ENCODE measurements at regions not wholly inside any gene's neighbourhood (a gene's known extent, or its start where the extent isn't known, plus 50 kb on each side); places are given as distances from the start of the nearest gene placed in this dataset.
"Not testable (repeated sequence)": the region's sequence is repeated elsewhere in the genome, so short reads cannot be mapped to it uniquely, and the experiment has no call there.

DNA sequence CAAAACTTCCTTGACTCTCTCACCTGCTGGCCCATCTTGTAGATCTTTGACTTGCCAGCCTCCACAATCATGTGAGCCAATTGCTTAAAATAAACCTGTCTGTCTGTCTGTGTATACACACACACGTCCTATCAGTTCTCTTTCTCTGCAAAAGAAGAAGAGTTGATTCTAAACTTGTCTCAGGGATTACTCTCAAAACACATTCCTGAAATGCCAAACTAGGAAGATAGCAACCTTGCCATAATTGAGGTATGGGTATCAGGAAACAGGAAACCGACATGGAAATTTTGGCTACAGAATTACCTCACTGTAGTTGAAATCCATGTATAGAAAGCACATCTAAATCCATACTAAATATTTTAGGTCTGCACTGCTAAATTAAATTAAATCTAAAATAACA, 483.4 kb downstream of the PLK2 start:
- Histone ChIP-seq H3K36me3 (ENCODE audit: control insufficient read depth, insufficient read depth, low read length) (no peaks in the 10 kb centered on the region), H3K4me1 (ENCODE audit: control insufficient read depth, insufficient read depth, low read length) (no peaks in the 10 kb centered on the region), H3K9me3 (ENCODE audit: control insufficient read depth, insufficient read depth, low read length) (no peaks in the 10 kb centered on the region), H3K4me3 (ENCODE audit: low read length) (no peak overlapping the region), H3K27me3 (ENCODE audit: control insufficient read depth, insufficient read depth, low read length) (no peaks in the 10 kb centered on the region), H3K27ac (ENCODE audit: low read length) (no peak overlapping the region)
- H3K4me1 Mint-ChIP-seq: no peaks in the 10 kb centered on the region
- ATAC-seq (no peak), DNase-seq (no peak)
- no peaks in the 10 kb centered on the region for H3K27me3 Mint-ChIP-seq (ENCODE audit: low read depth in 2 of 2)
- no peaks in the 10 kb centered on the region for H3K36me3 Mint-ChIP-seq
- H3K4me3 Mint-ChIP-seq: no peak overlapping the region
- H3K9me3 Mint-ChIP-seq: peaks cover 2 to 3% of the 10 kb centered on the region in 2 donors
- WGBS (ENCODE audit: insufficient coverage): 82% methylated on average over 2 of the region's 2 CpGs
- no peak overlapping the region for H3K27ac Mint-ChIP-seq
- TF ChIP-seq, protein P1, sequence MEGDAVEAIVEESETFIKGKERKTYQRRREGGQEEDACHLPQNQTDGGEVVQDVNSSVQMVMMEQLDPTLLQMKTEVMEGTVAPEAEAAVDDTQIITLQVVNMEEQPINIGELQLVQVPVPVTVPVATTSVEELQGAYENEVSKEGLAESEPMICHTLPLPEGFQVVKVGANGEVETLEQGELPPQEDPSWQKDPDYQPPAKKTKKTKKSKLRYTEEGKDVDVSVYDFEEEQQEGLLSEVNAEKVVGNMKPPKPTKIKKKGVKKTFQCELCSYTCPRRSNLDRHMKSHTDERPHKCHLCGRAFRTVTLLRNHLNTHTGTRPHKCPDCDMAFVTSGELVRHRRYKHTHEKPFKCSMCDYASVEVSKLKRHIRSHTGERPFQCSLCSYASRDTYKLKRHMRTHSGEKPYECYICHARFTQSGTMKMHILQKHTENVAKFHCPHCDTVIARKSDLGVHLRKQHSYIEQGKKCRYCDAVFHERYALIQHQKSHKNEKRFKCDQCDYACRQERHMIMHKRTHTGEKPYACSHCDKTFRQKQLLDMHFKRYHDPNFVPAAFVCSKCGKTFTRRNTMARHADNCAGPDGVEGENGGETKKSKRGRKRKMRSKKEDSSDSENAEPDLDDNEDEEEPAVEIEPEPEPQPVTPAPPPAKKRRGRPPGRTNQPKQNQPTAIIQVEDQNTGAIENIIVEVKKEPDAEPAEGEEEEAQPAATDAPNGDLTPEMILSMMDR (IDR thresholded peaks at IDR 0.05): no peak
- intact Hi-C loops (cut with micrococcal nuclease): no loop called here

DNA sequence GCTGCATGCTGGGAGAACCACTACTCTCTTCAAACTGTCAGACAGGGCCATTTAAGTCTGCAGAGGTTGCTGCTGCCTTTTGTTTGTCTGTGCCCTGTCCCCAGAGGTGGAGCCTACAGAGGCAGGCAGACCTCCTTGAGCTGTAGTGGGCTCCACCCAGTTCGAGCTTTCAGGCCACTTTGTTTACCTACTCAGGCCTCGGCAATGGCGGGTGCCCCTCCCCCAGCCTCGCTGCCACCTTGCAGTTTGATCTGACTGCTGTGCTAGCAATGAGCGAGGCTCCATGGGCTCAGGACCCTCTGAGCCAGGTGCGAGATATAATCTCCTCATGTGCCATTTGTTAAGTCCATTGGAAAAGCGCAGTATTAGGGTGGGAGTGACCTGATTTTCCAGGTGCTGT, 487.8 kb downstream of the PLK2 start:
- WGBS (ENCODE audit: insufficient coverage): 91% methylated on average over 7 of the region's 7 CpGs
- H3K4me3 ChIP-seq (ENCODE audit: low read length); H3K27ac ChIP-seq (ENCODE audit: low read length); DNase-seq; H3K9me3 ChIP-seq (ENCODE audit: control insufficient read depth, insufficient read depth, low read length); H3K27ac Mint-ChIP-seq; H3K27me3 ChIP-seq (ENCODE audit: control insufficient read depth, insufficient read depth, low read length); H3K4me3 Mint-ChIP-seq; ATAC-seq; H3K36me3 Mint-ChIP-seq; H3K36me3 ChIP-seq (ENCODE audit: control insufficient read depth, insufficient read depth, low read length); H3K4me1 ChIP-seq (ENCODE audit: control insufficient read depth, insufficient read depth, low read length); H3K4me1 Mint-ChIP-seq; H3K27me3 Mint-ChIP-seq (ENCODE audit: low read depth in 2 of 2); H3K9me3 Mint-ChIP-seq; intact Hi-C loops (cut with micrococcal nuclease): not testable (repeated sequence)

DNA sequence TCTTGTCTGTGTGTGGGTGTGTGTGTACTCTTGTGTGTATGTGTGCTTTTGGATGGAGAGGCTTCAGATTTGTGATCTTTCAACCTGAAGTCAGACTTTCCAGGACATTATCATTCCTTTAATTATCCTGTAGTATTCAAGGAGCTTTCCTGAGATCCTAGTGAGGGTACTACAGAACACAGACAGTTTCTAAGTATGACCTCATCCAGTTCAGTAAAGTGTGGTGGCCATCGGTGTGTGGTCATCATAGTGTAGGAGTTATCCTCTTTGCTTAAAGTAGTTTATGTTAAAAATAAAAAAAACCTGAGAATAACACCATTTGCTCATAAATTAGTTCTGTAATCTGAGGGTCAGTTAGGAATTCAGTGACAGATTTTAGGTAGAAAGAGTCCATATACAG, 478.0 kb upstream of the ACTBL2 start:
- TF ChIP-seq, protein P1 (IDR thresholded peaks at IDR 0.05): no peak
- no peak overlapping the region for H3K4me3 Mint-ChIP-seq
- DNase-seq: no peak

DNA sequence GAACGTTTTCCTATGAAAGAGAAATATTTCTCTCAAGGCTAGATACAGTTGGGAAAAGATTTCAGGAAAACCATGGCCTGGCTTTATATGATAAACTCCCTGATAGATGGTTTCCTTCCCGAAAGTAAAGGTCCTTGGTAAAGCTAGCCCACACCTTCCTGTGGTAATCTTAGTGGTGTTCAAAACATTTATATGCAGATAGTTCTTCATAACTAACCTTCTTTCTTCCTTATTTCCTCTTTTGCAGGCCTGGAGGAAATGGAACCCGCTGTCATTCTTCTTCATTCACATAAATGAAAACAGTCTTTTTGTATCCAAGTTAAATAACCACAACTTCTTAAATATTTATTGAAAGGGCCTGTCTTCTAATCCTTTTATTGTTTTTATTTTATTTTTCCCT, 474.0 kb upstream of the ACTBL2 start:
- ATAC-seq (no peak), DNase-seq (no peak)
- H3K4me3 ChIP-seq (ENCODE audit: low read length): no peak overlapping the region
- Mint-ChIP-seq H3K4me1 (no peaks in the 10 kb centered on the region), H3K9me3 (no peaks in the 10 kb centered on the region), H3K27me3 (ENCODE audit: low read depth in 2 of 2) (no peaks in the 10 kb centered on the region), H3K4me3 (no peak overlapping the region), H3K36me3 (no peaks in the 10 kb centered on the region), H3K27ac (no peak overlapping the region)
- no peaks in the 10 kb centered on the region for H3K36me3 ChIP-seq (ENCODE audit: control insufficient read depth, insufficient read depth, low read length)
- H3K27me3 ChIP-seq (ENCODE audit: control insufficient read depth, insufficient read depth, low read length): no peaks in the 10 kb centered on the region
- H3K27ac ChIP-seq (ENCODE audit: low read length): no peak overlapping the region
- no peaks in the 10 kb centered on the region for H3K4me1 ChIP-seq (ENCODE audit: control insufficient read depth, insufficient read depth, low read length)
- TF ChIP-seq, protein P1 (IDR thresholded peaks at IDR 0.05): no peak
- whole genome bisulfite sequencing (ENCODE audit: insufficient coverage): 7% methylated on average over 3 of the region's 3 CpGs
- intact Hi-C loops (cut with micrococcal nuclease): no loop called here
- no peaks in the 10 kb centered on the region for H3K9me3 ChIP-seq (ENCODE audit: control insufficient read depth, insufficient read depth, low read length)

More for the DNA sequence above, 478.0 kb upstream of the ACTBL2 start:
- ATAC-seq: no peak
- Mint-ChIP-seq H3K4me1 (no peaks in the 10 kb centered on the region), H3K9me3 (peaks cover 4 to 10% of the 10 kb centered on the region in 2 donors), H3K36me3 (no peaks in the 10 kb centered on the region), H3K27me3 (ENCODE audit: low read depth in 2 of 2) (no peaks in the 10 kb centered on the region), H3K27ac (no peak overlapping the region)
- Histone ChIP-seq H3K9me3 (ENCODE audit: control insufficient read depth, insufficient read depth, low read length) (peaks cover 4% of the 10 kb centered on the region), H3K36me3 (ENCODE audit: control insufficient read depth, insufficient read depth, low read length) (no peaks in the 10 kb centered on the region), H3K27me3 (ENCODE audit: control insufficient read depth, insufficient read depth, low read length) (no peaks in the 10 kb centered on the region), H3K4me3 (ENCODE audit: low read length) (no peak overlapping the region), H3K4me1 (ENCODE audit: control insufficient read depth, insufficient read depth, low read length) (no peaks in the 10 kb centered on the region), H3K27ac (ENCODE audit: low read length) (no peak overlapping the region)
- WGBS (ENCODE audit: insufficient coverage): 100% methylated on average over 1 of the region's 1 CpG
- intact Hi-C loops (cut with micrococcal nuclease): no loop called here
